H7 (cell line): ENCODE measurements at regions not wholly inside any gene's neighbourhood (a gene's known extent, or its start where the extent isn't known, plus 50 kb on each side); places are given as distances from the start of the nearest gene placed in this dataset.

Experiments
- DNase-seq: peaks from one replicate; pipeline ENCODE4 v3.0.0; 2012
- H3K27me3 ChIP-seq: 2 replicates; pipeline ENCODE4 v1.6.0; 2011; ENCODE audit warnings: mild to moderate bottlenecking, low read length; ENCODE audit not compliant: control insufficient read depth, insufficient read depth
- H3K36me3 ChIP-seq: replicated peaks from 2 replicates; pipeline ENCODE4 v1.5.1; 2011; ENCODE audit warnings: low read length; ENCODE audit not compliant: control insufficient read depth, insufficient read depth
- H3K4me3 ChIP-seq: 2 replicates; pipeline ENCODE4 v1.5.1; 2011; ENCODE audit warnings: low read depth, mild to moderate bottlenecking, control low read depth, low read length, moderate library complexity; ENCODE audit not compliant: insufficient read depth

DNA sequence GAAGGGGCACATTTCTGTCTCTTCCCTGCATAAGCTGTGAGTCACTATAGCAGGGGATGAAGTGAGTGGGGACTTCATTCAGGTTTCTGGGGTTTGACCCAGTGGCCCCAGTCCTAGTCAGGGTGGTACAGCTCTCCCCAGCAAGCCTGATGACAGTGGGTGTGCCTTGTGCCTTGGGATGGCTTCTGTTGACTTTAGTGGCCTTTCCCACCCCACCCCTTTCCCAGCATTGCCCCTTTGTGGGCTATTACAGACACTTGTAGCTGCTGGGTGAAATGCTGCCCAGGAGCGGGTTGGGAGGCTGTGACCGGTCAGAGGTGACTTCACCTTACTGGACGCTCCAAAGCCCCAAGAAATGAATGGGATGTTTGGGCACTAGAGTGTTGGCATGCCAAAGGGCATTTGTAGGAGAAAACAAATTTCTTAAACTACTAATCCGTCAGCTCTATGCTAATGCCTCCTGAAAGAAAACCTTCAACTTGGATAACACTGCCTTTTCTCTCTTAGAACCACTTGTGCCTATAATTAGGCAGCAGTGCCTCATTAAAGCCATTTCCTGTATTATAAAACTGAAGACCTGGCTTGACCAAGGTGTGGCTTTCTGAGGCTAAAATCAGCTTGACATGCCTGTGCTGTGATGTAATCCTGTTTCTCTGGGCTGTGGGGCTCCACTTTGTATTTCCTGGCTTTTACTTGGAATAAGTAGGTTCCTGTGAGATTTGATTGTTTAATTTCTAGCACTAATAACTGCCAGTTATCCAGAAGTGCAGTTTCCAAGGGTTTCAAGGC, 119.0 kb upstream of the SLC25A48 start:
- Histone ChIP-seq H3K36me3 (no peaks in the 10 kb centered on the region), H3K27me3 (no peaks in the 10 kb centered on the region), H3K4me3 (no peak overlapping the region)
- no peak for DNase-seq

DNA sequence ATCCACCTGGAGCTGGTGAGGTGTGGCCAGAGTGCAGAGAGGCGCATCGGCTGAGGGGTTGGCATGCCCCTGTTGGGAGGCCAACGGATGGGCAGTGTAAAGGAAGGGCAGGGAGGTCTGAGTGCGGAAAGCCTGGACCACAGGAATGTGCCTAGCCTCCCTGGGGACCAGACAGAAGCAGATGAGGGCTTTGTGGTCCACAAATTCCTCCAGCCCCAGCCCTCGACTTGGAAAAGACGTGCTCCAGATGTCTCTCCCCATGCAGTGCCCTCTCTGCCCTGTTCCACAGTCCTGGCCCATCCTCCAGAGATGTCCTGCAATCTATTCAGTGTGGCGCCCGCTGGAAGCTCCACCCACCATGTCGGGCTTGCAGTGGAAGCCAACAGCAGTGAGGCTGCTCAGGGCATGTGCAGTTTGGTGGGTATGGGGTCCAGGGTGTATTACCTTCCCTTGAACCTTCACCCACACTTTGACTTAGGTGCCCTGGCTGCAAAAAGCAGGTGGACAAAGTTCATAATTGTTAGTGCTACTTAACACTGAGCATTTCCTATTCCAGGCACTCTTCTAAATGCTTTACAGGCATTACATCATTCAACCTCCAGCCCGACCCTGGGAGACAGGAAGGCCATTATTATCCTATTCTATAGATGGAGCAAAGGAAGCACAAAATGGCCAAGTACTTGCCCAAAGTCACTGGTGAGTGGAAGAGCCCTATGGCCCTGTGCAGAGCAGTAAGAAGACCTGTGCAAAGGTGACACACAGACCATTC, 120.2 kb upstream of the SLC25A48 start:
- Histone ChIP-seq H3K4me3 (no peak overlapping the region), H3K36me3 (no peaks in the 10 kb centered on the region), H3K27me3 (no peaks in the 10 kb centered on the region)
- no peak for DNase-seq

DNA sequence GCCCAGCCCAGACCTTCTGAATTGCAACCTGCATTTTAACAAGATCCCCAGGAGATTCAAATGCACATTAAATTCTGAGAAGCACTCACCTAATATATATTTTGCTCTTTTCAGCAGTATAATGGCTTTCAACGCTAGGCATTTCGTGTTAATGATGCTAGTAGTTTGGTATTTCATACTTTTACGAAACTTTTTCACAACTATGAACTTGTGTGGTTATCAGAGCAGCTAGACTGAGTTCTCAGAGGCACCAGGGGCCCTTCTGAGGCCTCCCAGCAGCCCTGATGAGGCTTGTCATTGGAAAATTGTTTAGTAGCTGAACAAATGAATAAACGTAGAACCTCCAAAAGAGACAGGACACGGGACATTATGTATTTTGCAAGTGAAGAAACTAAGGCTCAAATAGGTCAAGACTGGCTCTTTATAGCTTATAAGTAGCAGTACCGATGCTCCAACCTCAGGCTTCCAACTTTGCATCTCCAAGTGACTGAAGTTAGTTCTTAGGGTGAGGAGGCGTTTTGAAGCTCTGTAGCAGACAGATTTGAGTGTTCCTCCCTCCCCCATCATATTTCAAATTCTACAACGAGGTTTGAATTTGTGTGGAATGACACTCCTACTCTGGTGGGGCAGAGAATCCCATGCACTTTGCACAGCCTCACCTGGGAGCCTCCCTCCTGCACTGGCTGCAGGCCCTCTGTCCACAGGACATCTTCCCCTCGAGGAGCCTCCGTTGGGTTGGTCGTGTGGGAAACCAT, 121.1 kb upstream of the SLC25A48 start:
- no peak for DNase-seq
- Histone ChIP-seq H3K4me3 (no peak overlapping the region), H3K27me3 (no peaks in the 10 kb centered on the region), H3K36me3 (no peaks in the 10 kb centered on the region)

DNA sequence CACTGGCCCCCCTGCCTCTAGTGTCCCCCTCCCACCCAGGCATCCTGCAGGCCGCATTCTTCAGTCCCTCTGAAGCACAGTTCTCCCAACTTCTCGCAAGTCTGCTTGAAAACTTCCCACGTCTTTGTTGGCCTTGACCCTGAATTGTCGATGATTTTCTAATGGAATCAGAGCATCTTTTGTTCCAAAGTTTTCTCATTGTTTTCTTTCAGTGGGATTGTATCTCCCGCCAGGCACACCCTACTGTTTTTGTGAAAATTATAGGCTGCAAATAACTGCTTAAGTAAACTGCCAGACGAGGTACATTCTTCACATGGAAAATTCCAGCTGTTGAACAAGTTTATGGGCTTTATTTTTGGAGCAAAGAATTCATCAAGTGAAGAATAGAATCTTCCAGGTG, 122.6 kb upstream of the SLC25A48 start:
- H3K36me3 ChIP-seq: no peaks in the 10 kb centered on the region
- no peak overlapping the region for H3K4me3 ChIP-seq
- no peak for DNase-seq
- H3K27me3 ChIP-seq: no peaks in the 10 kb centered on the region

DNA sequence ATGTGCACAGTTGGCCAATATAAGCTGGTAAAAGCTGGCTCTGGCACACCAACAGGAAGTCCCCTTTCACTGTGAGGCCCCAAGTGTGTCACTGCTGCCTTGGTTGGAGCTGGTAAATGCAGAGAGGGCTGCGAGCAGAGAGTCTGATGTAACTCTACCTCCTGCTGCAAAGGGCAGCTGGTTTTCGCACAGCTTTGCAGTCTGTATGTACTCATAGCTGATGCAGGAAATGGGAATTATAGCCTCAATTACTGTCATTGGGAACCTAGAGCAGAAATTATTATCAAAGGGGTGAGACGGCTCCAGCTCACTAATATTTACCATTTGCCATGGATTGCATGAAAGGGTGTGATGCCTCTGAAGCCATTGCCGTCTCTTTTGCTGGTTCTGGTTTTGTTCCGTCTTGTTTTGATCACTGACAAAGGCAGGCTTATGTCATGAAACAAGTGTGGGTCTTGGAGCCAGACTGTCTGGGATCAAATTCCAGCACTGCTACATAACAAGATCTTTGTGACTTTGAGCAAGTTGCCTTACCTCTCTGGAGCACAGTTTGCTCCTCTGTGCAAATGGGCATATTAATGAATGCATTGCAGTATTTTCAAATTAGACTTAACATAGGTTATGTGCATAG, 124.3 kb upstream of the SLC25A48 start:
- DNase-seq: no peak
- Histone ChIP-seq H3K4me3 (no peak overlapping the region), H3K27me3 (no peaks in the 10 kb centered on the region), H3K36me3 (no peaks in the 10 kb centered on the region)

DNA sequence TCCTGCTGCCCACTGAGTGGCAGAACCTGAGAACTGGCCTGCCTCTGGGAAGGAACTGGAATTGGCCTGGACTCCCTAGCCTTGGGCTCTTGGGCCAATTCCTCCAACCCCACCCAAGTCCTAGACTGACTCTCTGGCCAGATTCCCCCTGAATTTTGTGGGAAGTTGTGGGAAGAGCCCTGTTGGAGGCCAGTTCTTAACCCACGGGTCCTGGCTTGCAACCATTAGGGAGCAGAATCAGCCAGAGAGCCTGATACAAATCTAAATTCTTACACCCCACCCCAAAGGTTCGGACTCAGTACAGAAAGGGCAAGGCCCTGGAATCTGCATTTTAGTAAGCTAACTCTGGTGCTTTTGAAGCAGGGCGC, 125.3 kb upstream of the SLC25A48 start:
- Histone ChIP-seq H3K27me3 (no peaks in the 10 kb centered on the region), H3K4me3 (no peak overlapping the region), H3K36me3 (no peaks in the 10 kb centered on the region)
- DNase-seq: no peak

DNA sequence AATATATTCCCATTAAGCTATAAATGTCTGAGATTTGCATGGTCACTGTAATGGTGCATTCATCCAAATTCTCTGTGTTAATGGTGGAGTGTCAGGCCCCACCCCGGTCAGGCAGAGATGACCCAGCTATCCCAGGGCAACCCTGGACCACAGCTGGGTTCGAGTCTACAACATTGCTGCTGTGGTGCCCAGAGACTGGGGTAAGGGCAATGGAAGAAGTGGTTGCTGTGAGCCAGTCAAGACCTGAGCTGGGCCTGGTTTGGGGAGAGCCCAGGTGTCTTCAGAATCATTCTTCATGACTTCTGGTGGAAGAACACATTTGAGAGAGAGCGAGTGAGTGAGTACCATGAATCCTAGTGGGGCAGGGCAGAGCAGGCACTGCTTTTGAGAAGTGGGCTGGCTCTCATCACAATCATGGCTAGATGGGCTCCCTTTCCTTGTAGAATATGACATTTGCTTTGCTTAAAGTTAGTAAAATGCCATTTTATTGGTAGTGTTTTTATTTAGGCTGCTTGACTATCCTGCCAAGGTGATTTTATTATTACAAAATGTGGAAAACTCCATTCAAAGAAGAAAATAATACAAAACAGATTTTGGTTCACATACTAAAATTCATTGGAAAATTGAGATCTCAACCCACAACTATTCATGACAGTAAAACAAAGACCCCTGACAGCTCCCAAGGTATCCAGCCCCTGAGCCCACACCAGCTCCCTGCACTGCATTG, 125.8 kb upstream of the SLC25A48 start:
- H3K27me3 ChIP-seq: no peaks in the 10 kb centered on the region
- H3K36me3 ChIP-seq: no peaks in the 10 kb centered on the region
- no peak for DNase-seq
- H3K4me3 ChIP-seq: no peak overlapping the region

DNA sequence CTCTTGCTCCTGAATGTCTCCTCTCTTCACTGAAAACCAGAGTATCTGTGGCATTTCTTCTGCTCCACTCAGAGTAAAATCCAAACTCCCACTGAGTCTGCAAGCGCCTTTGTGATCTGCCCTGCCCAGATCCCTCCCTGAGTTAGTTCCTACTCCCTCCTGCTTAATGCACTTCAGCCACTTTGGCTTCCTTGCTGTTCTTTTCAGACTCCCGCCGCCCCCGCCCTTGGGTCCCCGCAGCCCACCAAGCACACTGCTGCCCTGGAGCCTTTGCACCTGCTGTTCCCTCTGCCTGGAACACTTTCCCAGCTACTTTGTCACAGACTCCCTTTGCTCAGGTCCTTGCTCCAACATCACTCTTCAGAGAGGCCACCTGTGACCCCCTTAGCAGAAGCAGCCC, 127.2 kb upstream of the SLC25A48 start:
- no peak overlapping the region for H3K4me3 ChIP-seq
- no peaks in the 10 kb centered on the region for H3K36me3 ChIP-seq
- no peak for DNase-seq
- H3K27me3 ChIP-seq: no peaks in the 10 kb centered on the region

DNA sequence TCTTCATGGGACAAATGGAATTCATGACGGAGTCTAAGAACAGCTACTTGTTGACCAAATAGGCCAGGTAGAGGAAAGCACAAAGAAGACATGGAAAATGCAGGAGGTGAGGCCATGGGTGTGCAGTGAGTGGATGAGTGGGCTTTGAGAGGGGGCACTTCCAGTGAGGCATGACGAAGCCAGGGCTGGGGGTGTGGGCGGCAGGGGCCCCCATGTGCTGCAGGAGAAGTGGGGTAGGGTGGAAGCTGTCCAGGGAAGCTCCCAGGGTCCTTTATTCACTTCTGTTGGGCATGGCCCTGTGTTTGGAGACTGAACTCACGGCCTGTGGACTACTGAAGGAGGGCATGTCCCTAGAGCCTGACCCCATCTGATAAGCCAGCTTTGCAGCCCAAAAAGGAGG, 127.6 kb upstream of the SLC25A48 start:
- no peaks in the 10 kb centered on the region for H3K27me3 ChIP-seq
- H3K4me3 ChIP-seq: no peak overlapping the region
- no peaks in the 10 kb centered on the region for H3K36me3 ChIP-seq
- no peak for DNase-seq

DNA sequence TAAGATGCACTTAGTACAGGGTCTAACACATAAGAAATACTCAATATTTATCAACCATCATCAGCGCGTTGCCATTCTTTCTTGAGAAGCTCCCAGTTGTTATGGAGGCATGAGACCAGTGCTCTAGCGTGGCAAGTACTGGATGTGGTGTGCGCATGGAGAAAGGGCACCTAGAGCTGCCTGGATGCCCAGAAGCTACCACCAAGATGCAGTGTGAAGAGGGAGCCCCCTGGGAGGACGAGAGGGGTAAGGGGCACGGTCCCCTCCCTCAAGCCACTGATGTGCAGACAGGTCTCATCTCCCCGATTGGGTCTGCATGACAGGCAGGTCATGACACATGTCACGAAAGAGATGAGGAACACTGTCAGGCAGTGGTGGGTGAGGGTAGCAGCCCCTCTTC, 127.7 kb upstream of the CXCL14 start:
- no peaks in the 10 kb centered on the region for H3K36me3 ChIP-seq
- no peak overlapping the region for H3K4me3 ChIP-seq
- no peak for DNase-seq
- H3K27me3 ChIP-seq: no peaks in the 10 kb centered on the region

DNA sequence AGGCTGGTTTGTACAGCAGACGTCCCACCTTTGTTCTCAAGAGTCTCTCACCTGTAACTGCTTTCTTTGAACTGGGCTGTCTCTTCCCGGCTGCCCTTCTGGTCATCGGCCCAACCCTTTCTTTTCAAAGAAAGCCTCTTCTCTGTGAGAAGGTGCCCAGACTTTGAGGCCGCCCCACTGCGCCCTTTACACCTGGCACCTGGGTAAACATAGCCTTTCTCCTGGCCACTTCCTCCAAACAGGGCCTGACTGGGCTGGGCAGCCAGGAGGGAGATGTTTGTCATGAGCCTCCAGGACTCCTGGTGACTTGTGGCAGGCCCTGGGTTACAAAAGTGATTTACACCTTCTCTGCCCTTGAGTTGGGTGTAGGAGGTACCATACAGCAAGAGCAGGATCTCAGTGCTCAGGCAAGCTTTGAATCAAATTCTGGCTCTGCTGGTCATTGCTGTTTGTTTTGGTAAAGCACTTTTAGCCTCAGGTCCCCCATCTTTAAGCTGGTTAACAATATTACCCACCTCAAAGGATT, 127.2 kb upstream of the CXCL14 start:
- no peak for DNase-seq
- Histone ChIP-seq H3K4me3 (no peak overlapping the region), H3K36me3 (no peaks in the 10 kb centered on the region), H3K27me3 (no peaks in the 10 kb centered on the region)

DNA sequence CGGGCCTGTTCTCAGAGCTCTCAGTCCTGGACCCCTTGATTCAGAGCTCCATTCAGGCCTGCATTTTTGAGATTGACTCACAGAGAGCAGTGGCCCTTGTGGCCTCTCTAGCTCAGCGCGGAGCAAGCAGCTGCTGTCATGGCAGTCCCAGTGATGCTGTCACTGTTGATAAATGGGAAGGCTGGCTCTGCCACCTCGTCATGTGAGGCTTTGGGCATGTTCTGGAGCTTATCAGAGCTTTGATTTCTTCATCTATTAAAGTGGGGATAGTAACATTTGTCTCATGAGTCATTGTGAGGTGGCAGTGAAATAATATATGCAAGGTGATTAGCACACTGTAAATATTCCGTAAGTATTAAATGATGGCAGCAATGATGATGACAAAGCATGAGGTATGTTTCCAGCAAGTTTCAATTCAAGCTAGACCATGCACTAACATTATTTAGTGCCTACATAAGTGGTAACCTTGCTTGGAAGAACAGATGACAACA, 126.4 kb upstream of the CXCL14 start:
- H3K27me3 ChIP-seq: no peaks in the 10 kb centered on the region
- DNase-seq: no peak
- no peaks in the 10 kb centered on the region for H3K36me3 ChIP-seq
- no peak overlapping the region for H3K4me3 ChIP-seq

DNA sequence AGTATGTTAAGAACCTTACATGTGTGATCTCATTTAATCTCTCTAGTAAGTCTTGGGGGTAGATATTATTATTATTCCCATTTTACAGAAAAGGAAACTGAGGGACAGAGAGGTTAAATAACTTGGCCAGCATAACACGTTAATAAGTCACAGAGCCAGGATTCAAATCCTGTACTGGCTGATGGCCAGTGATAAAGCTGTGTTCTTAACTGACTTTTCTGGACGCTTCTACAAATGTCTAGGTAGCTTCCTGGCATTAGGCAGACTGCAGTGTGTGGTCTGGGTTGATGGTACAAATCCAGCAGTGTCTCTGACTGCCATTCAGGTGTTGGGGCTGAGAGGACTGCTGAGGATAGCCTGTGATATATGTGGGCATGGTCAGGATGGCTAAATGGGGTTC, 125.8 kb upstream of the CXCL14 start:
- Histone ChIP-seq H3K4me3 (no peak overlapping the region), H3K27me3 (no peaks in the 10 kb centered on the region), H3K36me3 (no peaks in the 10 kb centered on the region)
- DNase-seq: no peak
